NB4 (cell line): ENCODE measurements at regions not wholly inside any gene's neighbourhood (a gene's known extent, or its start where the extent isn't known, plus 50 kb on each side); places are given as distances from the start of the nearest gene placed in this dataset.

Source experiments
- DNase-seq: peaks from one replicate; pipeline ENCODE4 v3.0.0; 2010; ENCODE audit warnings: low read depth
- H3K4me3 ChIP-seq: one replicate; pipeline ENCODE4 v1.5.1; 2011; ENCODE audit warnings: mild to moderate bottlenecking, low read depth, low read length, moderate library complexity
- MAX ChIP-seq: IDR thresholded peaks from 2 replicates; pipeline ENCODE4 v1.6.1; 2011; ENCODE audit warnings: low read depth, low read length
- MYC ChIP-seq: IDR thresholded peaks from 2 replicates; pipeline ENCODE4 v1.6.1; 2011; ENCODE audit warnings: low read depth, low read length
- POLR2A ChIP-seq: IDR thresholded peaks from 2 replicates; pipeline ENCODE4 v1.6.1; 2011; ENCODE audit warnings: mild to moderate bottlenecking; ENCODE audit not compliant: insufficient read length; ENCODE audit errors: extremely low read depth
- TF ChIP-seq, protein P1 (sequence below): IDR thresholded peaks from one replicate; pipeline ENCODE4 v1.5.1; 2012; ENCODE audit warnings: low read depth, low read length

DNA sequence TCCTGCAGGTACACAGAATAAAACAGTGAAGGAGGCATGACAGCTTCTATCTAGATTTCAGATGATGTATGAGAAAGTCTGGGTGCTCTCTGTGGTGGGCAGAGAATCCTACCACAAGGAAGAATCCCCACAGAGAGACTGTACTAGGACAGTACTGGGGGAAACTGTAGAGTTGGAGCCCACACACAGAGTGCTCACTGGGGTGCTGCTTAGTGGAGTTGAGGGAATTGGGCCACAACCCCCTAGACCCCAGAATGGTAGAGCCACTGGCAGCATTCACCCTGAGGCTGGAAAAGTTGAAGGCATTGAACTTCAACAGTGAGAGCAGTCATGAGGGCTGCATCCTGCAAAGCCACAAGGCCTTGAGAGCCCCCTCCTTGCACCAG lies 62.2 kb upstream of the TNFRSF21 start:
- TF ChIP-seq POLR2A (no peak), MAX (no peak), MYC (no peak)
- TF ChIP-seq, protein P1, sequence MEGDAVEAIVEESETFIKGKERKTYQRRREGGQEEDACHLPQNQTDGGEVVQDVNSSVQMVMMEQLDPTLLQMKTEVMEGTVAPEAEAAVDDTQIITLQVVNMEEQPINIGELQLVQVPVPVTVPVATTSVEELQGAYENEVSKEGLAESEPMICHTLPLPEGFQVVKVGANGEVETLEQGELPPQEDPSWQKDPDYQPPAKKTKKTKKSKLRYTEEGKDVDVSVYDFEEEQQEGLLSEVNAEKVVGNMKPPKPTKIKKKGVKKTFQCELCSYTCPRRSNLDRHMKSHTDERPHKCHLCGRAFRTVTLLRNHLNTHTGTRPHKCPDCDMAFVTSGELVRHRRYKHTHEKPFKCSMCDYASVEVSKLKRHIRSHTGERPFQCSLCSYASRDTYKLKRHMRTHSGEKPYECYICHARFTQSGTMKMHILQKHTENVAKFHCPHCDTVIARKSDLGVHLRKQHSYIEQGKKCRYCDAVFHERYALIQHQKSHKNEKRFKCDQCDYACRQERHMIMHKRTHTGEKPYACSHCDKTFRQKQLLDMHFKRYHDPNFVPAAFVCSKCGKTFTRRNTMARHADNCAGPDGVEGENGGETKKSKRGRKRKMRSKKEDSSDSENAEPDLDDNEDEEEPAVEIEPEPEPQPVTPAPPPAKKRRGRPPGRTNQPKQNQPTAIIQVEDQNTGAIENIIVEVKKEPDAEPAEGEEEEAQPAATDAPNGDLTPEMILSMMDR: no peak
- DNase-seq: no peak
- H3K4me3 ChIP-seq: no peak overlapping the region

- no peak for DNase-seq
- TF ChIP-seq, protein P1: no peak
- TF ChIP-seq MAX: no peak
- TF ChIP-seq MYC: no peak
- no peak for TF ChIP-seq POLR2A
- no peak overlapping the region for H3K4me3 ChIP-seq
These were observed 62.6 kb upstream of the TNFRSF21 start for GRCh38 chr6:47372318-47372717.

DNA sequence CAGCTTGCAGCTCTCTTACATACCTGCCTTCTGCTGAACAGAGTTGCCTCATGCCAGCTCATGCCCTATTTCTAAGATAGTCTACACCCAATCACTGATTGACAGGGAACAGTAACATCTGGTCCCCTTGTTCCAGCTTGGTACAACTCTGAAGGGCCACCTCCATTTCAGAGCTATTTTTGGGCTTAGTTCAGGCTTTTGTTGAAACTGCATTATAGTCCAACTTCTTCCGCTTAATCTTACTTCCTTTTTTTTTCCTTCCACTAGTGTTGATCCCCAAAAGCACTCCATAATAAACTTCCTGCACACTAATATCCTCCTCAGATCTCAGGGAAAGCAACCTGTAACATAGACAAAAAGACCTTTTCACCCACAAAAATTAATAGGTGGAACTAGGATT lies 65.7 kb upstream of the TNFRSF21 start:
- no peak for DNase-seq
- TF ChIP-seq, protein P1: no peak
- no peak for TF ChIP-seq MYC
- no peak for TF ChIP-seq POLR2A
- no peak for TF ChIP-seq MAX

GRCh38 chr6:47376930-47377329 lies 67.2 kb upstream of the TNFRSF21 start:
- no peak for DNase-seq
- TF ChIP-seq, protein P1: no peak
- no peak for TF ChIP-seq MAX
- no peak for TF ChIP-seq MYC
- no peak for TF ChIP-seq POLR2A
- H3K4me3 ChIP-seq: no peak overlapping the region

More for the DNA sequence above, 65.7 kb upstream of the TNFRSF21 start:
- H3K4me3 ChIP-seq: no peak overlapping the region

DNA sequence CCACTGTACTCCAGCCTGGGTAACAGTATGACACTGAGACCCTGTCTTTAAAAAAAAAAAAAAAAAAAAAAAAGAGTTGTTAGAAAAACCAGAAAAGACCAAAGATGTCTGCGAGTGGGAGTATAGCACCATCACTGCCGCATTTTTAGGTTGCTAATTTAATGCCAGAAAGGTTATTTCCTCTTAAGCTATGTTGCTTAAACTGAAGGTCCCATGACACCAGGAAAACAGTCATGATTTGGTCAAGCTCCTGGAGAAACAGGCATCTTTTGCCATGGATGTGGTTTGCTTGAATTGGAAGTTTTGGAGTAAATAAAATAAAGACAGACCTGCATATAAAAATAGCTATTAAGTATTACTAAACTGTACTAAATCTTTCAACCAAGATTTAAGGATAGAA lies 68.3 kb upstream of the TNFRSF21 start:
- DNase-seq: no peak
- TF ChIP-seq MAX (no peak), MYC (no peak), POLR2A (no peak)
- TF ChIP-seq, protein P1: no peak
- H3K4me3 ChIP-seq: no peak overlapping the region

GRCh38 chr6:47379328-47379727 lies 69.6 kb upstream of the TNFRSF21 start:
- H3K4me3 ChIP-seq: no peak overlapping the region
- TF ChIP-seq MAX: no peak
- no peak for TF ChIP-seq POLR2A
- no peak for TF ChIP-seq MYC
- TF ChIP-seq, protein P1: no peak
- DNase-seq: no peak
